Panc1 (cell line): ENCODE measurements at regions not wholly inside any gene's neighbourhood (a gene's known extent, or its start where the extent isn't known, plus 50 kb on each side); places are given as distances from the start of the nearest gene placed in this dataset.

Experiments used
- ATAC-seq: fragments of 200-7000 bp; cut with Tn5 transposase; 2 replicates; pipeline ENCODE4 v1.9.1; 2020; ENCODE audit warnings: mild to moderate bottlenecking, moderate library complexity
- BruUV-seq: library from RNA; stranded (reverse); fragments of 400-500 nt; replicated peaks from 2 replicates; lab custom pipeline; 2021; lab: Mats Ljungman, UMichigan
- CTCF ChIA-PET: fragments of 300-600 bp; sonication (Branson Sonifier 250); formaldehyde crosslinking; loops from one replicate; lab custom pipeline; 2022; ENCODE audit warnings: antibody characterized with exemption; lab: Charles Lee
- POLR2A ChIA-PET: fragments of 300-600 bp; sonication (Branson Sonifier 250); formaldehyde crosslinking; loops from one replicate; lab custom pipeline; 2022; ENCODE audit warnings: antibody characterized with exemption; lab: Charles Lee
- DNase-seq: peaks from one replicate; pipeline ENCODE4 v3.0.0-alpha.2; 2010; ENCODE audit warnings: low read depth, low spot score
- H3K27ac ChIP-seq: 2 replicates; pipeline ENCODE4 v1.5.1; 2011; ENCODE audit warnings: mild to moderate bottlenecking, low read length, inconsistent platforms
- H3K27me3 ChIP-seq: fragments of 200-500 bp; sonication (Bioruptor generic); 2 replicates; pipeline ENCODE4 v1.6.0; 2014; ENCODE audit warnings: low read length, inconsistent platforms; ENCODE audit not compliant: control insufficient read depth, insufficient read depth
- H3K36me3 ChIP-seq: fragments of 200-500 bp; sonication (Bioruptor generic); 2 replicates; pipeline ENCODE4 v1.5.1; 2014; ENCODE audit warnings: inconsistent platforms, mild to moderate bottlenecking, low read length, moderate library complexity; ENCODE audit not compliant: control insufficient read depth, insufficient read depth
- H3K4me1 ChIP-seq: 2 replicates; pipeline ENCODE4 v1.5.1; 2011; ENCODE audit warnings: inconsistent platforms, mild to moderate bottlenecking, low read length, moderate library complexity; ENCODE audit not compliant: control insufficient read depth, insufficient read depth
- H3K4me3 ChIP-seq, 2 experiments: 2 replicates each; pipeline ENCODE4 v1.5.1; 2011 to 2012; ENCODE audit warnings: low read depth in 2 of 2, low read length in 2 of 2, mild to moderate bottlenecking in 2 of 2, inconsistent platforms in 1 of 2, moderate library complexity in 1 of 2
- H3K9me3 ChIP-seq: fragments of 200-500 bp; sonication (Bioruptor generic); 2 replicates; pipeline ENCODE4 v1.5.1; 2014; ENCODE audit warnings: low read depth, mild to moderate bottlenecking, inconsistent platforms, low read length, moderate library complexity; ENCODE audit not compliant: control insufficient read depth, insufficient read depth
- CTCF ChIP-seq: fragments of 450-650 bp; IDR thresholded peaks from 2 replicates; pipeline ENCODE4 v1.5.1; 2017; ENCODE audit warnings: mild to moderate bottlenecking
- POLR2AphosphoS5 ChIP-seq: IDR thresholded peaks from 2 replicates; pipeline ENCODE4 v1.6.1; 2012; ENCODE audit warnings: mild to moderate bottlenecking, low read depth, low read length, moderate library complexity
- SIN3A ChIP-seq: IDR thresholded peaks from 2 replicates; pipeline ENCODE4 v1.6.1; 2012; ENCODE audit warnings: low read depth, mild to moderate bottlenecking, low read length, moderate library complexity, borderline replicate concordance; ENCODE audit not compliant: insufficient read depth
- TCF7L2 ChIP-seq: IDR thresholded peaks from 2 replicates; pipeline ENCODE4 v1.6.1; 2011; ENCODE audit warnings: mild to moderate bottlenecking, low read depth, low read length, inconsistent platforms
- in situ Hi-C: cut with HindIII; loops from 2 replicates; pipeline ENCODE4 v1.10.0; 2016; ENCODE audit warnings: low sequenced_read_pairs, low pct_unique_long_range_greater_than_20kb
- intact Hi-C: fragments of 100-400 bp; cut with micrococcal nuclease; formaldehyde crosslinking; loops from one replicate; pipeline ENCODE4 v1.10.0; 2022; ENCODE audit not compliant: unreplicated experiment
- TF ChIP-seq, protein P1 (sequence below), 2 experiments: IDR thresholded peaks; 2 replicates each; pipeline ENCODE4 v1.6.1; 2011 to 2012; ENCODE audit warnings: low read depth in 2 of 2, control low read depth in 1 of 2, low read length in 1 of 2, mild to moderate bottlenecking in 1 of 2, moderate library complexity in 1 of 2; ENCODE audit not compliant: insufficient read depth in 1 of 2

GRCh38 chr15:94174399-94174802, 57.0 kb upstream of the MCTP2 start:
- no peaks in the 10 kb centered on the region for H3K9me3 ChIP-seq
- ChIA-PET CTCF (no interaction called here), POLR2A (interaction anchor here (0.7 kb wide), 1 partner anchor 194 kb away, joined by 3 read pairs; no protein-coding TSS in a partner anchor)
- no peaks in the 10 kb centered on the region for H3K27me3 ChIP-seq
- DNase-seq (no peak), ATAC-seq (no peak)
- no peaks in the 10 kb centered on the region for H3K36me3 ChIP-seq
- no peak overlapping the region for H3K27ac ChIP-seq
- intact Hi-C loops = no loop called here
- H3K4me1 ChIP-seq = no peaks in the 10 kb centered on the region
- in situ Hi-C loops = no loop called here
- no peak for TF ChIP-seq CTCF
- no peak for TF ChIP-seq TCF7L2
- no peak for TF ChIP-seq SIN3A
- no peak overlapping the region for H3K4me3 ChIP-seq
- BruUV-seq = no TSS peak

GRCh38 chr15:94168250-94168649, 63.1 kb upstream of the MCTP2 start:
- Histone ChIP-seq H3K4me1 (no peaks in the 10 kb centered on the region), H3K9me3 (no peaks in the 10 kb centered on the region), H3K27me3 (no peaks in the 10 kb centered on the region), H3K27ac (no peak overlapping the region), H3K36me3 (no peaks in the 10 kb centered on the region), H3K4me3 (no peak overlapping the region)
- ChIA-PET CTCF (no interaction called here), POLR2A (no interaction called here)
- DNase-seq (no peak), ATAC-seq (no peak)
- TF ChIP-seq TCF7L2 (no peak), POLR2AphosphoS5 (no peak), CTCF (peak; percentile 50)
- TF ChIP-seq, protein P1, sequence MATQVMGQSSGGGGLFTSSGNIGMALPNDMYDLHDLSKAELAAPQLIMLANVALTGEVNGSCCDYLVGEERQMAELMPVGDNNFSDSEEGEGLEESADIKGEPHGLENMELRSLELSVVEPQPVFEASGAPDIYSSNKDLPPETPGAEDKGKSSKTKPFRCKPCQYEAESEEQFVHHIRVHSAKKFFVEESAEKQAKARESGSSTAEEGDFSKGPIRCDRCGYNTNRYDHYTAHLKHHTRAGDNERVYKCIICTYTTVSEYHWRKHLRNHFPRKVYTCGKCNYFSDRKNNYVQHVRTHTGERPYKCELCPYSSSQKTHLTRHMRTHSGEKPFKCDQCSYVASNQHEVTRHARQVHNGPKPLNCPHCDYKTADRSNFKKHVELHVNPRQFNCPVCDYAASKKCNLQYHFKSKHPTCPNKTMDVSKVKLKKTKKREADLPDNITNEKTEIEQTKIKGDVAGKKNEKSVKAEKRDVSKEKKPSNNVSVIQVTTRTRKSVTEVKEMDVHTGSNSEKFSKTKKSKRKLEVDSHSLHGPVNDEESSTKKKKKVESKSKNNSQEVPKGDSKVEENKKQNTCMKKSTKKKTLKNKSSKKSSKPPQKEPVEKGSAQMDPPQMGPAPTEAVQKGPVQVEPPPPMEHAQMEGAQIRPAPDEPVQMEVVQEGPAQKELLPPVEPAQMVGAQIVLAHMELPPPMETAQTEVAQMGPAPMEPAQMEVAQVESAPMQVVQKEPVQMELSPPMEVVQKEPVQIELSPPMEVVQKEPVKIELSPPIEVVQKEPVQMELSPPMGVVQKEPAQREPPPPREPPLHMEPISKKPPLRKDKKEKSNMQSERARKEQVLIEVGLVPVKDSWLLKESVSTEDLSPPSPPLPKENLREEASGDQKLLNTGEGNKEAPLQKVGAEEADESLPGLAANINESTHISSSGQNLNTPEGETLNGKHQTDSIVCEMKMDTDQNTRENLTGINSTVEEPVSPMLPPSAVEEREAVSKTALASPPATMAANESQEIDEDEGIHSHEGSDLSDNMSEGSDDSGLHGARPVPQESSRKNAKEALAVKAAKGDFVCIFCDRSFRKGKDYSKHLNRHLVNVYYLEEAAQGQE (IDR thresholded peaks at IDR 0.05; ENCODE audit: insufficient read depth in 1 of 2, low read depth in 2 of 2, low read length in 1 of 2) = no peak
- intact Hi-C loops (no loop called here), in situ Hi-C loops (no loop called here)
- BruUV-seq = no TSS peak
